Lung (tissue), 11 donors: ENCODE measurements at regions not wholly inside any gene's neighbourhood (a gene's known extent, or its start where the extent isn't known, plus 50 kb on each side); places are given as distances from the start of the nearest gene placed in this dataset.
A peak's percentile ranks its signal among the peaks of the same experiment; 100 is the strongest.

Source experiments
- ATAC-seq: fragments of 200-7000 bp; cut with Tn5 transposase; one replicate; pipeline ENCODE4 v1.9.1; 2020; ENCODE audit warnings: moderate number of reproducible peaks; ENCODE audit not compliant: insufficient read depth, low FRiP score
- DNase-seq, 3 donors: peaks; one replicate each; pipeline ENCODE4 v3.0.0-alpha.2; 2013 to 2017
- H3K27ac ChIP-seq, 2 donors: one replicate each; pipeline ENCODE4 v1.5.1; 2013; ENCODE audit warnings: mild to moderate bottlenecking in 2 of 2, moderate library complexity in 2 of 2, control low read depth in 1 of 2, inconsistent platforms in 1 of 2, low read depth in 1 of 2, low read length in 1 of 2
- H3K27me3 ChIP-seq, 3 donors: one replicate each; pipeline ENCODE4 v1.5.1; 2013; ENCODE audit warnings: low read length in 2 of 3; ENCODE audit not compliant: control insufficient read depth in 3 of 3, insufficient read depth in 3 of 3
- H3K36me3 ChIP-seq, 4 donors: one replicate each; pipeline ENCODE4 v1.5.1; 2013; ENCODE audit warnings: low read length in 4 of 4, mild to moderate bottlenecking in 1 of 4, moderate library complexity in 1 of 4; ENCODE audit not compliant: control insufficient read depth in 4 of 4, insufficient read depth in 4 of 4
- H3K4me1 ChIP-seq, 5 donors: one replicate each; pipeline ENCODE4 v1.5.1; 2013; ENCODE audit warnings: low read length in 5 of 5, mild to moderate bottlenecking in 2 of 5, moderate library complexity in 1 of 5; ENCODE audit not compliant: control insufficient read depth in 5 of 5, insufficient read depth in 5 of 5
- H3K4me3 ChIP-seq: one replicate; pipeline ENCODE4 v1.5.1; 2013; ENCODE audit warnings: mild to moderate bottlenecking, control low read depth, moderate library complexity
- H3K9ac ChIP-seq, 2 donors: one replicate each; pipeline ENCODE4 v1.5.1; 2013; ENCODE audit warnings: low read length in 2 of 2, control low read depth in 1 of 2; ENCODE audit not compliant: insufficient read depth in 1 of 2
- H3K9me3 ChIP-seq, 4 donors: one replicate each; pipeline ENCODE4 v1.5.1; 2013; ENCODE audit warnings: low read length in 3 of 4, mild to moderate bottlenecking in 1 of 4, moderate library complexity in 1 of 4; ENCODE audit not compliant: control insufficient read depth in 4 of 4, insufficient read depth in 3 of 4
- WGBS, 2 donors: extraction: QIAGEN DNeasy Blood & Tissue Kit; methylation state at CpG; one replicate each; pipeline ENCODE4 v1.1.7; 2013; 5-methylcytosine and 5-hydroxymethylcytosine counted together
- TF ChIP-seq, protein P1 (sequence below): IDR thresholded peaks from 2 replicates; pipeline ENCODE4 v1.5.1; 2012; ENCODE audit warnings: mild to moderate bottlenecking; ENCODE audit errors: control extremely low read depth, extremely low read depth
- donor health status: control.
- donor health status: control.
- donor health status: Bipolar disorder and iron deficiency.
- donor health status: healthy.
- donor health status: DM: yes; HTN: yes; CAD: no.

DNA sequence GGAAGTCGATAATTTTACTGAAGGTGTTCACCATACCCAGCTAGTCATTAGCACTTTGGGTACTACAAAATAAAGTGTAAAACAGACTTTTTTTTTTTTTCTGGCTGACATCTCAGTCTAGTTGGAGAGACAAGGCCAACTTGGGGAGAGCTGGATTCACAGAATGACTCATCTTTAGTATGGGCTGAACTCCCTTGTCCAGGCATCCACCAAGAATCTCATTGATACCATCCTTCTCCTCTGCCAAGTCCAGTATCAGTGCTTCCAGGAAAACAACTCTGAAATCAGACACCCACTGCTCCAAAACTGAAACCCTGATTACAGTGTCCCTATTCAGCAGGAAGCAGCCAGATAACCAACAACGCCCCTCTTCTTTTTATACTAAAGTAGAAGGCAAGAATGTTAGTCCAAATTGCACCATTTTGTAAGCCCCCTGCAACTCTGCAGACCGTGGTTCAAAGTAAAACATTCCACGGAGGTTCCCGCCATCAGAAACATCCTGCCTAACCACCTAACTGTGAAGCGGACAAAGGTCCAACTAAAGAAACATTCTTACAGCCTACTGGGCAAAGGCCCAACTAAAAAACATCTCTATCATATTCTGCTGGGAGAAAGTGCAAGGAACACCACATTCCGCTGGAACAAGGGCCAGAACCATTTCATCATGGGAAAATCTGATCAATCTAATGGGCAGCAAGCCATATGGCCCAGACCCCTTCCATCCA, 728.2 kb downstream of the BRINP1 start:
- DNase-seq = no peak
- no peak for ATAC-seq
- H3K9me3 ChIP-seq = peaks cover 0 to 2% (median 0%) of the 10 kb centered on the region in 4 donors
- TF ChIP-seq, protein P1, sequence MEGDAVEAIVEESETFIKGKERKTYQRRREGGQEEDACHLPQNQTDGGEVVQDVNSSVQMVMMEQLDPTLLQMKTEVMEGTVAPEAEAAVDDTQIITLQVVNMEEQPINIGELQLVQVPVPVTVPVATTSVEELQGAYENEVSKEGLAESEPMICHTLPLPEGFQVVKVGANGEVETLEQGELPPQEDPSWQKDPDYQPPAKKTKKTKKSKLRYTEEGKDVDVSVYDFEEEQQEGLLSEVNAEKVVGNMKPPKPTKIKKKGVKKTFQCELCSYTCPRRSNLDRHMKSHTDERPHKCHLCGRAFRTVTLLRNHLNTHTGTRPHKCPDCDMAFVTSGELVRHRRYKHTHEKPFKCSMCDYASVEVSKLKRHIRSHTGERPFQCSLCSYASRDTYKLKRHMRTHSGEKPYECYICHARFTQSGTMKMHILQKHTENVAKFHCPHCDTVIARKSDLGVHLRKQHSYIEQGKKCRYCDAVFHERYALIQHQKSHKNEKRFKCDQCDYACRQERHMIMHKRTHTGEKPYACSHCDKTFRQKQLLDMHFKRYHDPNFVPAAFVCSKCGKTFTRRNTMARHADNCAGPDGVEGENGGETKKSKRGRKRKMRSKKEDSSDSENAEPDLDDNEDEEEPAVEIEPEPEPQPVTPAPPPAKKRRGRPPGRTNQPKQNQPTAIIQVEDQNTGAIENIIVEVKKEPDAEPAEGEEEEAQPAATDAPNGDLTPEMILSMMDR = no peak
- WGBS, 2 donors = 75 to 86% methylated on average over 7 of the region's 7 CpGs
- peaks cover 0 to 7% (median 0%) of the 10 kb centered on the region in 5 donors for H3K4me1 ChIP-seq
- H3K9ac ChIP-seq = no peak overlapping the region
- H3K27ac ChIP-seq = no peak overlapping the region
- no peak overlapping the region for H3K4me3 ChIP-seq
- no peaks in the 10 kb centered on the region for H3K27me3 ChIP-seq
- H3K36me3 ChIP-seq = no peaks in the 10 kb centered on the region

DNA sequence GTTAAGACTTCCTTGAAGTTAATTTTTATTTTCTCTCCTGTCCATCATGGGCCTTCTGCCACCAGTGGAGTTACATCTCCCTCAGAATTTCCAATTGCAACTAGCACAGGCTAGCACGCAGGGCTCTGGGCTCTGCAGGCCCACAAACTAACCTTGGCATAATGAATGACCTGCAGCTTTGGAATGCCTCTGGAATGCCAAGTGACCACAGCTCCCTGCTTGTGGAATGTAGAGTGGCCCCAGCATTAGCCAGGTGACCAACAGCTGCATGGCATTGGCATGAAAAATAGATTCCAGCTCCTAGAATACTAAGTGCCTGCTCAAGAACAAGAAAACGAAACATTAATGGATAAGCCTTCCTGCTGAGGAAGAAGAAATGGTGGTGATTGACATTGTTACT, 726.1 kb downstream of the BRINP1 start:
- no peaks in the 10 kb centered on the region for H3K36me3 ChIP-seq
- peaks cover 0 to 6% (median 3%) of the 10 kb centered on the region in 4 donors for H3K9me3 ChIP-seq
- no peak overlapping the region for H3K27ac ChIP-seq
- H3K4me1 ChIP-seq = peaks cover 0 to 7% (median 0%) of the 10 kb centered on the region in 5 donors
- TF ChIP-seq, protein P1 = no peak
- DNase-seq (peak; percentile 11 to 50 (median 26)), ATAC-seq (peak; percentile 88)
- no peak overlapping the region for H3K4me3 ChIP-seq
- no peak overlapping the region for H3K9ac ChIP-seq
- 34 to 54% methylated on average over 2 of the region's 2 CpGs for WGBS, 2 donors
- no peaks in the 10 kb centered on the region for H3K27me3 ChIP-seq

DNA sequence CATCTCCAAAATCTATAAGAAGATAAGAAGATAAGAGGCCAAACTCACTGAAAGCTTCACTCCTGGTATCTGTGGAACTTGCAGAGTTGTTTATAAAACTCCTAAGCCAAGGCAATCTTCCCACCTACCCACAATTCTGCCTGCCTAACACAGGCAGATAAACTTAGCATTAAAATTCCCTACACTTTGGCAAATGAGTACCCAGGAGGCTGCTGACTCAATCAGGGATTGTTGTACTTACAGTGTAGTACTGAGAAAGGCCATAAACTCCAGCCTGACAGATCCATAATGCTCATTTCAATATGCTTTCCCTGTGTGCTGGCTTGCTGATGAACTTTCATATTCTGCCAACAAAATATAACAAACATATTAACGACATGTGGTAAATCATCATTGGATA, 725.2 kb downstream of the BRINP1 start:
- Histone ChIP-seq H3K9me3 (peaks cover 0 to 6% (median 3%) of the 10 kb centered on the region in 4 donors), H3K36me3 (no peaks in the 10 kb centered on the region), H3K4me1 (peaks cover 0 to 7% (median 0%) of the 10 kb centered on the region in 5 donors), H3K27ac (no peak overlapping the region), H3K4me3 (no peak overlapping the region), H3K9ac (no peak overlapping the region), H3K27me3 (no peaks in the 10 kb centered on the region)
- DNase-seq = no peak
- TF ChIP-seq, protein P1 = no peak
- ATAC-seq = no peak
- WGBS, 2 donors = 89% methylated on average over 1 of the region's 1 CpG
